ENCODE measurements at regions not wholly inside any gene's neighbourhood (a gene's known extent, or its start where the extent isn't known, plus 50 kb on each side); places are given as distances from the start of the nearest gene placed in this dataset.
"Not testable (repeated sequence)": the region's sequence is repeated elsewhere in the genome, so short reads cannot be mapped to it uniquely, and the experiment has no call there.

- TF ChIP-seq, protein P1, sequence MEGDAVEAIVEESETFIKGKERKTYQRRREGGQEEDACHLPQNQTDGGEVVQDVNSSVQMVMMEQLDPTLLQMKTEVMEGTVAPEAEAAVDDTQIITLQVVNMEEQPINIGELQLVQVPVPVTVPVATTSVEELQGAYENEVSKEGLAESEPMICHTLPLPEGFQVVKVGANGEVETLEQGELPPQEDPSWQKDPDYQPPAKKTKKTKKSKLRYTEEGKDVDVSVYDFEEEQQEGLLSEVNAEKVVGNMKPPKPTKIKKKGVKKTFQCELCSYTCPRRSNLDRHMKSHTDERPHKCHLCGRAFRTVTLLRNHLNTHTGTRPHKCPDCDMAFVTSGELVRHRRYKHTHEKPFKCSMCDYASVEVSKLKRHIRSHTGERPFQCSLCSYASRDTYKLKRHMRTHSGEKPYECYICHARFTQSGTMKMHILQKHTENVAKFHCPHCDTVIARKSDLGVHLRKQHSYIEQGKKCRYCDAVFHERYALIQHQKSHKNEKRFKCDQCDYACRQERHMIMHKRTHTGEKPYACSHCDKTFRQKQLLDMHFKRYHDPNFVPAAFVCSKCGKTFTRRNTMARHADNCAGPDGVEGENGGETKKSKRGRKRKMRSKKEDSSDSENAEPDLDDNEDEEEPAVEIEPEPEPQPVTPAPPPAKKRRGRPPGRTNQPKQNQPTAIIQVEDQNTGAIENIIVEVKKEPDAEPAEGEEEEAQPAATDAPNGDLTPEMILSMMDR (conservative IDR thresholded peaks at IDR 0.05; ENCODE audit: low read depth, low read length), result no peak
- DNase-seq (ENCODE audit: low read depth), result no peak
- H3K4me3 ChIP-seq (ENCODE audit: low read length), result no peak overlapping the region
Observed at GRCh38 chr7:131995324-131995723, 438.9 kb upstream of the PODXL start.

DNA sequence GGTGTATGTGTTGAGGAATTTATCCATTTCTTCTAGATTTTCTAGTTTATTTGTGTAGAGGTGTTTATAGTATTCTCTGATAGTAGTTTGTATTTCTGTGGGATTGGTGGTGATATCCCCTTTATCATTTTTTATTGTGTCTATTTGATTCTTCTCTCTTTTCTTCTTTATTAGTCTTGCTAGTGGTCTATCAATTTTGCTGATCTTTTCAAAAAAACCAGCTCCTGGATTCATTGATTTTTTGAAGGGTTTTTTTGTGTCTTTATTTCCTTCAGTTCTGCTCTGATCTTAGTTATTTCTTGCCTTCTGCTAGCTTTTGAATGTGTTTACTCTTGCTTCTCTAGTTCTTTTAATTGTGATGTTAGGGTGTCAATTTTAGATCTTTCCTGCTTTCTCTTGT lies 424.6 kb upstream of the PODXL start:
- not testable (repeated sequence) for H3K4me3 ChIP-seq (ENCODE audit: low read length); DNase-seq (ENCODE audit: low read depth)

DNA sequence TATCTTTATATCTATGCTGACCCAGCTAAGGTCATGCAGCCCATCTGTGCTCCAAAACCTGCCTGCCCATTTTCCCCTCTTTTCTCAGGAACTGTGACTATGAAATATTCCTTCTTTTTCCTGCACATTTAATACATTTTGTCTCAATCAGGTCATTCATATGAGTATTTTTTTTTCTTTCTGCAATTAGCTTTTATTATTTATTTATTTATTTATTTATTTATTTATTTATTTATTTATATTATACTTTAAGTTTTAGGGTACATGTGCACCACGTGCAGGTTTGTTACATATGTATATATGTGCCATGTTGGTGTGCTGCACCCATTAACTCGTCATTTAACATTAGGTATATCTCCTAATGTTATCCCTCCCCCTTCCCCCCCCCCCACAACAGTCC lies 421.7 kb upstream of the PODXL start:
- not testable (repeated sequence) for DNase-seq (ENCODE audit: low read depth); H3K4me3 ChIP-seq (ENCODE audit: low read length)

- no peak for DNase-seq (ENCODE audit: low read depth)
- TF ChIP-seq, protein P1 (conservative IDR thresholded peaks at IDR 0.05; ENCODE audit: low read depth, low read length), result no peak
- H3K4me3 ChIP-seq (ENCODE audit: low read length), result no peak overlapping the region
Observed at GRCh38 chr7:131976411-131976810, 420.0 kb upstream of the PODXL start.

DNA sequence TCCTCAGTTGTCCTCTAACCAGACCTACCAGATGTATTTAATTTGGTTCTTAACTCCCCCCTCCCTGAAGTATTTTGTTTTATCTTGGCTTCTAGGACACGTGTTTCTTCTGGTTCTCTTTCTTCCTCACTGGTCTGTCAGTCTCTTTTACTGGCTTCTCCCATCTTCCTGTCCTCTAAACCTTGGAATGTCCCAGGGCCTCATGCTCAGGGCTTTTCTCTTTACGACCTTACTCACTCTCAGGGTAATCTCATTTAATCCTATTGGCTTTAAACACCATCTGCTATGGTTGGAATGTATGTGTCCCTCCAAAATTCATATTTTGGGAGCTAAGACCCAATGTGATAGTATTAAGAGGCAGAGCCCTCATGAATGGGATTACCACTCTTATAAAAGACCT lies 418.2 kb upstream of the PODXL start:
- H3K4me3 ChIP-seq (ENCODE audit: low read length), result no peak overlapping the region
- no peak for DNase-seq (ENCODE audit: low read depth)
- TF ChIP-seq, protein P1 (conservative IDR thresholded peaks at IDR 0.05; ENCODE audit: low read depth, low read length), result no peak

DNA sequence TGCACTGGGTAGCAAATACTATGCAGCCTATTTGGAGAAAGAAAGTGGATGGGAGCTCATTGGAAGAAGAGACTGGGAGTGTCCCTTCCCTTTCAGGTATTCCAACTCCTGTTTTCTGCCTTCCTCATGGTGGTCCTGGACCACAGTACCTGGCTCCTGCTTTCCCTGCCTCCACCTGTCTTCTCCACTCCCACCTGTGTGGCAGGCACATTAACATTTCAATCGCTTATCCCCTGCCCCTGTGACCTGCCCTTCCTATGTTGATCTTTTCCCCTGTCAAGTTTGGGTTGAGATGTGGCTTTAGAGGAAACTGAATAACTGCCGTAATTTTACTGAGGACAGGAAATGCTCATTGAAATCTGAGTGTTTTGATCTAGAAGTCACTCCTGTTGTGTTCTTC lies 415.8 kb upstream of the PODXL start:
- H3K4me3 ChIP-seq (ENCODE audit: low read length), result no peak overlapping the region
- TF ChIP-seq, protein P1 (conservative IDR thresholded peaks at IDR 0.05; ENCODE audit: low read depth, low read length), result no peak
- no peak for DNase-seq (ENCODE audit: low read depth)

- no peak overlapping the region for H3K4me3 ChIP-seq (ENCODE audit: low read length)
- TF ChIP-seq, protein P1 (conservative IDR thresholded peaks at IDR 0.05; ENCODE audit: low read depth, low read length), result no peak
- no peak for DNase-seq (ENCODE audit: low read depth)
Observed at GRCh38 chr7:131970602-131971001, 414.2 kb upstream of the PODXL start.

- DNase-seq (ENCODE audit: low read depth), result no peak
- H3K4me3 ChIP-seq (ENCODE audit: low read length), result no peak overlapping the region
- TF ChIP-seq, protein P1 (conservative IDR thresholded peaks at IDR 0.05; ENCODE audit: low read depth, low read length), result no peak
Observed at GRCh38 chr7:131969560-131969959, 413.1 kb upstream of the PODXL start.

Data from retinal pigment epithelial cell (primary cell).